ENCODE measurements at regions not wholly inside any gene's neighbourhood (a gene's known extent, or its start where the extent isn't known, plus 50 kb on each side); places are given as distances from the start of the nearest gene placed in this dataset.

- H3K4me3 ChIP-seq (ENCODE audit: low read depth, low read length), result no peak overlapping the region
- H3K27ac ChIP-seq (ENCODE audit: low read depth, low read length), result no peak overlapping the region
- POLR2A ChIA-PET, result no interaction called here
- CTCF ChIA-PET, result no interaction called here
- H3K9me3 ChIP-seq (ENCODE audit: control insufficient read depth, insufficient read depth, low read length), result peaks cover 4% of the 10 kb centered on the region; the same call in 1 of the 2 replicates
- no peak for TF ChIP-seq CTCF (IDR thresholded peaks at IDR 0.05; ENCODE audit: low read depth, low read length)
- no peaks in the 10 kb centered on the region for H3K27me3 ChIP-seq (ENCODE audit: control insufficient read depth, insufficient read depth, low read length)
- DNase-seq (ENCODE audit: low read depth, low spot score), result no peak
These were observed 89.2 kb upstream of the SNRK start for GRCh38 chr3:43197181-43197580.

DNA sequence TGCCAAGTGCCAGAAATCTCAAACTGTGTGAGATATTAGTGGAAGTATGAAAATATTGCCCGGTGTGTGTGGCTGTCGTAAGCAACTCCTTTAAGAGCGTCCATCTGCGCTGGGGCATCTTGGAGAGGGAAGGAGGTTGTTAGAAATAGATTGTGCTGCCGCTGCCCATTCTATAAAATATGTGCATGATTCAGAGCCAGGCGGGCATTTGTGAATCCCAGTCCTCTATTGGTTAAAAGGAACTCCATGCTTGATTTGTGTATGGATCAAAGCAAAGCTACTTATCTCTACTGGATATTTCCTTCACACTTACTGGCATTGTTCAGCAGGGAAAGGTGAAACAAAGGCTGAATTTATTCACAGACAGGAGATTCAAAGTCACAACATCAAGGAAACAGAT, 89.6 kb upstream of the SNRK start:
- H3K4me3 ChIP-seq (ENCODE audit: low read depth, low read length), result no peak overlapping the region
- ChIA-PET CTCF (interaction anchor here (0.6 kb wide), 1 partner anchor 27 kb away, joined by 6 read pairs; no protein-coding TSS in a partner anchor), POLR2A (no interaction called here)
- H3K9me3 ChIP-seq (ENCODE audit: control insufficient read depth, insufficient read depth, low read length), result peaks cover 4% of the 10 kb centered on the region; the same call in 1 of the 2 replicates
- TF ChIP-seq CTCF (IDR thresholded peaks at IDR 0.05; ENCODE audit: low read depth, low read length), result no peak
- no peak for DNase-seq (ENCODE audit: low read depth, low spot score)
- no peak overlapping the region for H3K27ac ChIP-seq (ENCODE audit: low read depth, low read length)
- H3K27me3 ChIP-seq (ENCODE audit: control insufficient read depth, insufficient read depth, low read length), result no peaks in the 10 kb centered on the region

- H3K27me3 ChIP-seq (ENCODE audit: control insufficient read depth, insufficient read depth, low read length), result no peaks in the 10 kb centered on the region
- no peak overlapping the region for H3K27ac ChIP-seq (ENCODE audit: low read depth, low read length)
- ChIA-PET POLR2A (no interaction called here), CTCF (no interaction called here)
- no peak overlapping the region for H3K4me3 ChIP-seq (ENCODE audit: low read depth, low read length)
- no peak for TF ChIP-seq CTCF (IDR thresholded peaks at IDR 0.05; ENCODE audit: low read depth, low read length)
- peaks cover under 1% of the 10 kb centered on the region; the same call in 1 of the 2 replicates for H3K9me3 ChIP-seq (ENCODE audit: control insufficient read depth, insufficient read depth, low read length)
- no peak for DNase-seq (ENCODE audit: low read depth, low spot score)
These were observed 89.2 kb upstream of the POMGNT2 start for GRCh38 chr3:43195115-43195498.

DNA sequence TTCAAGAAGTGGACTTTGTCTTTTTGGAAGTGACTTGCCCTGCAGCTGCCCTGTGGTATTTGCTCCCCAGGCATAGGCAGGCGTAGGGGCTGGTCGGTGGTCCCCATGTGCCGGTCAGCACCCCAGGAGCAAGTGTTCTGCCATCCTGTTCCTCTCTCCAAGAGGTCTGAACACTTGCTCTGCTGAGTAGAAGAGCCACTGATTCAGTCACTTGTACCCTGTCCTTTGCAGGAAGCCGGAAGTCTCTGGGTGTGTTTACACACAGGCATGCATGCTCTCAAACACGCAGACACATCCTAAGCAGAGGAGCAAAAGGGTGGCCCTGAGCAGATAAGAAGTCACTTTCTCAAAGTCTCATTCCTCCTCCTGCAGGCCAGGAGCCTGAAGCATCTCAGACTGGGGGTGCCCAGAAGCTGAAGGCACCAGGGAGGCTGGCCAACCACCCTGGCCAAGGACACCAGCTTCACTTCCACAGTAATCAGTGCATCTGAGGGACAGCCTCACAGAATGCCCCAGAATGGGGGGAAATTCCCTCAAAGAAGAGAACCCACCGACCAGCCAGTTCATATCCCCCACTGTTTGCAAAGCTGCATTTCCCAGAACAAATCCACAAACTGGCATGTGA, 88.7 kb upstream of the POMGNT2 start:
- ChIA-PET POLR2A (no interaction called here), CTCF (no interaction called here)
- Histone ChIP-seq H3K27me3 (ENCODE audit: control insufficient read depth, insufficient read depth, low read length) (no peaks in the 10 kb centered on the region), H3K4me3 (ENCODE audit: low read depth, low read length) (no peak overlapping the region), H3K27ac (ENCODE audit: low read depth, low read length) (no peak overlapping the region), H3K9me3 (ENCODE audit: control insufficient read depth, insufficient read depth, low read length) (no peaks in the 10 kb centered on the region; the same call in 1 of the 2 replicates)
- TF ChIP-seq CTCF (IDR thresholded peaks at IDR 0.05; ENCODE audit: low read depth, low read length), result no peak
- no peak for DNase-seq (ENCODE audit: low read depth, low spot score)

DNA sequence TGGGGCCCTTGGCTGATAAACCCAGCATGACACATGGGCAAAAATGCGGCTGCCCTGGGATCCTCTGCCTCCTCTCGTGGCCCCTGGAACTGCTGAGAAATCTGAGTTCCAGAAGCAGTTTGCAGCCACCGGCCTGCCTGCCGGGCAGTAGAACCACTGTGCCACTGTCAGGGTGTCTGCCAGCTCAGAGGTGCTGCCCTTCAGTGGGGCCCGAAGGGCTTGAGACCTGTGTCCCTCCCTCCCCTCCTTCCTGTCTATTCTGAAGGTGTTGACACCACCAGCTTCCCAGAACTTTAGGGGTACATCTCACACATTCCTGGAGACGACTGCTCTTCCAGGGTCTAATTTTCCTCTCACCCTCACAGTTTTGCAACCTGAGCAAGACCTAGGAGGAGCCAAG, 88.2 kb upstream of the POMGNT2 start:
- ChIA-PET POLR2A (no interaction called here), CTCF (no interaction called here)
- Histone ChIP-seq H3K9me3 (ENCODE audit: control insufficient read depth, insufficient read depth, low read length) (no peaks in the 10 kb centered on the region; the same call in 1 of the 2 replicates), H3K4me3 (ENCODE audit: low read depth, low read length) (no peak overlapping the region), H3K27me3 (ENCODE audit: control insufficient read depth, insufficient read depth, low read length) (no peaks in the 10 kb centered on the region), H3K27ac (ENCODE audit: low read depth, low read length) (no peak overlapping the region)
- no peak for TF ChIP-seq CTCF (IDR thresholded peaks at IDR 0.05; ENCODE audit: low read depth, low read length)
- DNase-seq (ENCODE audit: low read depth, low spot score), result no peak

All from AG04450 (cell line).